ENCODE measurements at regions not wholly inside any gene's neighbourhood (a gene's known extent, or its start where the extent isn't known, plus 50 kb on each side); places are given as distances from the start of the nearest gene placed in this dataset.

GRCh38 chr7:16300361-16300895 lies 120.9 kb downstream of the CRPPA start:
- TF ChIP-seq TRIM28 (IDR thresholded peaks at IDR 0.05) (no peak), TFAM (CRISPR knock-in tag; conservative IDR thresholded peaks at IDR 0.05) (no peak), EZH2 (IDR thresholded peaks at IDR 0.05; ENCODE audit: borderline replicate concordance, low read depth, low read length) (no peak), STAT5A (IDR thresholded peaks at IDR 0.05; ENCODE audit: borderline replicate concordance, low read length) (no peak), TAF1 (IDR thresholded peaks at IDR 0.05; ENCODE audit: control insufficient read depth, extremely low read depth, insufficient read depth, low read length, severe bottlenecking) (no peak), ELF1 (tag; IDR thresholded peaks at IDR 0.05) (no peak), JUND (IDR thresholded peaks at IDR 0.05; ENCODE audit: borderline replicate concordance, low read depth, low read length) (no peak), JUND (tag; IDR thresholded peaks at IDR 0.05; ENCODE audit: borderline replicate concordance, low read depth, low read length) (no peak), POLR2A (conservative IDR thresholded peaks at IDR 0.05) (no peak), NR0B1 (IDR thresholded peaks at IDR 0.05; ENCODE audit: partially characterized antibody) (no peak), NFRKB (IDR thresholded peaks at IDR 0.05; ENCODE audit: low read depth) (no peak), POLR2AphosphoS5 (IDR thresholded peaks at IDR 0.05; ENCODE audit: control insufficient read depth, insufficient read depth, low read depth, low read length) (no peak), PATZ1 (CRISPR knock-in tag; IDR thresholded peaks at IDR 0.05; ENCODE audit: borderline replicate concordance) (no peak)
- TF ChIP-seq, protein P1, sequence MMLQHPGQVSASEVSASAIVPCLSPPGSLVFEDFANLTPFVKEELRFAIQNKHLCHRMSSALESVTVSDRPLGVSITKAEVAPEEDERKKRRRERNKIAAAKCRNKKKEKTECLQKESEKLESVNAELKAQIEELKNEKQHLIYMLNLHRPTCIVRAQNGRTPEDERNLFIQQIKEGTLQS (IDR thresholded peaks at IDR 0.05) = no peak
- TF ChIP-seq, protein P1 (CRISPR knock-in tag; conservative IDR thresholded peaks at IDR 0.05) = no peak
